ENCODE measurements at regions not wholly inside any gene's neighbourhood (a gene's known extent, or its start where the extent isn't known, plus 50 kb on each side); places are given as distances from the start of the nearest gene placed in this dataset.

DNA sequence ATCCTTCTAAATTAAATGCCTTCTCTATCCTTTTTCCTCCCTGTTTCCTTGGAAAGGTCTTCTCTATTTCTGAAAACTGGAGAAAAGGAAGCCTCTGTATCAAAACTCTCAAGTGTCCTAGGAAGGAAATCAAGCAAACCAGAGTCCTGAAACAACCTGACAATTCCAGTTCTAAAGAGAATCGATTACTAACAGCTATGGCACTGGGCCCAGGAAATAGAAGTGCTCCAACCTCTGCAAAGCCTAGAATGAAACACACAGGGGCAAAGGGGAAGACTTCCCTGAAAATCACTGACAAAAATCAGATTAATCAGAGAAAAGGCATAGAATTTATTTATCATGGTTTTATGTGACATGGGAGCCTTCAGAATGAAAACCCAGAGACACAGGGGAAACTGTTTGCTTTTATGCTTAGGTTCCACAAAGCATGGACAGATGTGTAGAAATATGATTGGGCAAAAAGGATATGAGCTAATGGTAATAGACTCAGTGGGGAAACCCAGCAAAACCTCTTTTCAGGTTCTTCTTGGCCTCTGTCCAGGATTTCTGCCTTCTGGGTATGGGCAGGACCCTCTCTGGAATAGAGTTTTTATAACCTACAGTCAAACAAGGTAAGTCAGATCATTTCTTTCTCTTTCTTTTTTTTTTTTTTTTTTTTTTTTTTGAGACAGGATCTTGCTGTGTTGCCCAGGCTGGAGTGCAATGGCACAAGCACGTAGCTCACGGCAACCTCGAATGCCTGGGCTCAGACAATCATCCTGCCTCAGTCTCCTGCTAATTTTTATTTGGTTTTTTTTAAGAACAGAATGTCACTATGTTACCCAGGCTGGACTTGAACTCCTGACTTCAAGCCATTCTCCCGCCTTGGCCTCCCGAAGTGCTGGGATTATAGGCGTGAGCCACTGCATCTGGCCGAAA lies 91.7 kb downstream of the CD24 start:
- peaks cover 10% of the 10 kb centered on the region for H3K4me1 ChIP-seq (ENCODE audit: insufficient read depth, low read length)
- no peak overlapping the region for H2BK5ac ChIP-seq (ENCODE audit: insufficient read length, low read length)
- H4K91ac ChIP-seq (ENCODE audit: insufficient read length, low read depth, low read length): no peak overlapping the region
- no peaks in the 10 kb centered on the region for H3K9me3 ChIP-seq (ENCODE audit: control insufficient read depth, low read depth, low read length)
- no peak overlapping the region for H4K5ac ChIP-seq (ENCODE audit: insufficient read length, low read depth, low read length)
- H3K4ac ChIP-seq (ENCODE audit: low read depth, low read length): no peak overlapping the region
- no peak for TF ChIP-seq CTCF (conservative IDR thresholded peaks at IDR 0.05)
- no peaks in the 10 kb centered on the region for H3K79me1 ChIP-seq (ENCODE audit: insufficient read depth, low read depth, low read length, poor library complexity, severe bottlenecking)
- no peak overlapping the region for H2AK5ac ChIP-seq (ENCODE audit: insufficient read length, low read length)
- no peak overlapping the region for H2BK20ac ChIP-seq (ENCODE audit: low read depth, low read length, poor library complexity, severe bottlenecking)
- no peaks in the 10 kb centered on the region for H4K20me1 ChIP-seq (ENCODE audit: control insufficient read depth, insufficient read depth, insufficient read length)
- H3K4me1 Mint-ChIP-seq: peaks cover 46 to 50% of the 10 kb centered on the region in 2 experiments
- H3K36me3 Mint-ChIP-seq (ENCODE audit: insufficient read depth in 1 of 3, low read depth in 3 of 3): peaks cover 1 to 7% (median 2%) of the 10 kb centered on the region in 3 experiments; a peak in 3 of 7 replicates
- H3K9me3 Mint-ChIP-seq: no peaks in the 10 kb centered on the region; a peak in 2 of 5 replicates
- no CpG with 5 or more reads among the region's 8 CpGs for WGBS (ENCODE audit: extremely low coverage, insufficient read length, low lambda C conversion rate)
- H2BK15ac ChIP-seq (ENCODE audit: low read depth, low read length): no peak overlapping the region
- no peak overlapping the region for H3K4me2 ChIP-seq (ENCODE audit: insufficient read depth, insufficient read length, low read length)
- no peak for DNase-seq
- H3K79me2 ChIP-seq (ENCODE audit: insufficient read depth, low read length): no peaks in the 10 kb centered on the region
- H3K23me2 ChIP-seq (ENCODE audit: insufficient read length, low read depth, low read length, poor library complexity, severe bottlenecking): no peaks in the 10 kb centered on the region
- H4K8ac ChIP-seq (replicated peaks; ENCODE audit: insufficient read length, low read depth, low read length): no peak overlapping the region
- H3K27ac ChIP-seq (ENCODE audit: insufficient read length, low read depth, low read length): no peak overlapping the region
- no peaks in the 10 kb centered on the region for H3K27me3 Mint-ChIP-seq (ENCODE audit: low read depth)
- H3K14ac ChIP-seq (ENCODE audit: insufficient read depth, low read length): no peak overlapping the region
- H2BK12ac ChIP-seq (ENCODE audit: insufficient read length, low read depth, low read length): no peak overlapping the region
- H3K23ac ChIP-seq (ENCODE audit: insufficient read length, low read depth, low read length): no peak overlapping the region
- H3K9ac ChIP-seq (ENCODE audit: extremely low read depth, insufficient read length, low read length): no peak overlapping the region
- H3K27me3 ChIP-seq (ENCODE audit: insufficient read depth, low read length): no peaks in the 10 kb centered on the region
- no peak overlapping the region for H3K56ac ChIP-seq (ENCODE audit: insufficient read length, low read depth, low read length)
- no peak overlapping the region for H3K27ac Mint-ChIP-seq
- H3K18ac ChIP-seq (ENCODE audit: insufficient read length, low read depth, low read length): no peak overlapping the region
- no peak overlapping the region for H2AFZ ChIP-seq (ENCODE audit: low read length)
- no peak overlapping the region; a peak in 1 of 5 replicates for H3K4me3 Mint-ChIP-seq
- no peak overlapping the region for H3T11ph ChIP-seq (ENCODE audit: low read length)
- no peak overlapping the region for H2BK120ac ChIP-seq (ENCODE audit: low read depth, low read length, poor library complexity, severe bottlenecking)

All from H9 (cell line).